H1 (cell line): ENCODE measurements at regions not wholly inside any gene's neighbourhood (a gene's known extent, or its start where the extent isn't known, plus 50 kb on each side); places are given as distances from the start of the nearest gene placed in this dataset.

Source experiments
- CTCF ChIA-PET: fragments of 300-600 bp; sonication (Branson Sonifier 250); formaldehyde crosslinking; loops from one replicate; lab custom pipeline; 2021; ENCODE audit not compliant: partially characterized antibody; lab: Charles Lee
- POLR2A ChIA-PET: fragments of 300-600 bp; sonication (Branson Sonifier 250); formaldehyde crosslinking; loops from one replicate; lab custom pipeline; 2021; ENCODE audit warnings: inconsistent platforms; ENCODE audit not compliant: partially characterized antibody; lab: Charles Lee
- DNase-seq, 2 experiments: peaks; one replicate each; pipeline versions ENCODE4 v3.0.0 to v3.0.0-alpha.2; 2010 to 2022; ENCODE audit warnings: low spot score in 2 of 2, low read depth in 1 of 2, mixed read lengths in 1 of 2
- FAIRE-seq: peaks from 2 replicates; lab custom pipeline; 2011; peaks lifted over from hg19 to GRCh38; lab: Jason Lieb, UNC
- H2AFZ ChIP-seq: 2 replicates; pipeline ENCODE4 v1.8.1; 2012; ENCODE audit warnings: low read length, inconsistent platforms
- H2AK5ac ChIP-seq: 2 replicates; pipeline ENCODE4 v1.6.1; 2013; ENCODE audit warnings: low read depth, low read length
- H2BK120ac ChIP-seq: replicated peaks from 2 replicates; pipeline ENCODE3; 2013; ENCODE audit warnings: low read depth, low read length, inconsistent platforms
- H2BK12ac ChIP-seq: 2 replicates; pipeline ENCODE4 v1.6.1; 2013; ENCODE audit warnings: low read depth, low read length
- H2BK15ac ChIP-seq: 2 replicates; pipeline ENCODE4 v1.6.1; 2013; ENCODE audit warnings: low read length
- H2BK20ac ChIP-seq: 2 replicates; pipeline ENCODE4 v1.6.1; 2013; ENCODE audit warnings: low read length
- H2BK5ac ChIP-seq: 2 replicates; pipeline ENCODE4 v1.6.1; 2013; ENCODE audit warnings: low read depth, low read length
- H3K14ac ChIP-seq: 2 replicates; pipeline ENCODE4 v1.6.1; 2013; ENCODE audit warnings: inconsistent platforms; ENCODE audit not compliant: insufficient read length
- H3K18ac ChIP-seq: 2 replicates; pipeline ENCODE4 v1.6.1; 2013; ENCODE audit warnings: low read length; ENCODE audit errors: extremely low read depth
- H3K23ac ChIP-seq: 2 replicates; pipeline ENCODE4 v1.6.1; 2013; ENCODE audit warnings: inconsistent platforms; ENCODE audit not compliant: insufficient read length
- H3K23me2 ChIP-seq: 2 replicates; pipeline ENCODE4 v1.6.1; 2013; ENCODE audit warnings: low read depth, low read length
- H3K27ac ChIP-seq: 2 replicates; pipeline ENCODE4 v1.6.1; 2011; ENCODE audit warnings: low read depth, low read length, inconsistent platforms
- H3K27me3 ChIP-seq, 4 experiments: replicated peaks in 1 of 4; 1 replicate in 1 of 4; 2 replicates in 3 of 4; pipeline versions ENCODE4 v1.6.1 to v1.8.1; 2011 to 2013; ENCODE audit warnings: low read length in 3 of 4, mild to moderate bottlenecking in 3 of 4, inconsistent platforms in 2 of 4, mixed read lengths in 2 of 4, moderate library complexity in 1 of 4; ENCODE audit not compliant: control insufficient read depth in 3 of 4, insufficient read depth in 3 of 4; ENCODE audit errors: extremely low read depth in 1 of 4
- H3K36me3 ChIP-seq, 4 experiments: 2 replicates each; pipeline versions ENCODE4 v1.6.1 to v1.8.1; 2011 to 2013; ENCODE audit warnings: mild to moderate bottlenecking in 4 of 4, low read length in 3 of 4, moderate library complexity in 2 of 4, control low read depth in 1 of 4, inconsistent platforms in 1 of 4; ENCODE audit not compliant: insufficient read depth in 4 of 4, control insufficient read depth in 2 of 4
- H3K4ac ChIP-seq: replicated peaks from 2 replicates; pipeline ENCODE3; 2013; ENCODE audit warnings: low read length, low read depth, mixed read lengths, inconsistent platforms; ENCODE audit not compliant: insufficient read length
- H3K4me1 ChIP-seq, 4 experiments: replicated peaks in 1 of 4; 1 replicate in 1 of 4; 2 replicates in 3 of 4; pipeline versions ENCODE4 v1.6.1 to v1.8.1; 2011 to 2013; ENCODE audit warnings: low read length in 3 of 4, inconsistent platforms in 2 of 4, mixed read lengths in 1 of 4; ENCODE audit not compliant: insufficient read depth in 4 of 4, control insufficient read depth in 3 of 4
- H3K4me2 ChIP-seq, 2 experiments: 2 replicates each; pipeline versions ENCODE4 v1.6.1 to v1.8.1; 2011 to 2013; ENCODE audit warnings: low read depth in 2 of 2, low read length in 2 of 2, control low read depth in 1 of 2, inconsistent platforms in 1 of 2, mild to moderate bottlenecking in 1 of 2; ENCODE audit not compliant: insufficient read depth in 1 of 2
- H3K4me3 ChIP-seq, 4 experiments: fragments of 200-600, 300-600 bp in 1 of 4; sonication (generic), shearing (Covaris generic), sonication (Bioruptor Twin) in 1 of 4; 2 replicates each; pipeline versions ENCODE4 v1.5.1 to v1.8.1; 2011 to 2016; ENCODE audit warnings: low read length in 4 of 4, low read depth in 3 of 4, control low read depth in 2 of 4, inconsistent platforms in 2 of 4, mild to moderate bottlenecking in 2 of 4, mixed read lengths in 1 of 4, moderate library complexity in 1 of 4; ENCODE audit not compliant: insufficient read depth in 2 of 4; ENCODE audit errors: extremely low read depth in 1 of 4
- H3K56ac ChIP-seq: replicated peaks from 2 replicates; pipeline ENCODE3; 2013; ENCODE audit warnings: low read depth, mild to moderate bottlenecking, mixed read lengths, low read length, inconsistent platforms; ENCODE audit not compliant: insufficient read length
- H3K79me1 ChIP-seq: 2 replicates; pipeline ENCODE4 v1.6.1; 2013; ENCODE audit warnings: low read depth, low read length, control low read depth
- H3K79me2 ChIP-seq, 2 experiments: 2 replicates each; pipeline versions ENCODE4 v1.6.1 to v1.8.1; 2012 to 2013; ENCODE audit warnings: low read length in 2 of 2, mild to moderate bottlenecking in 2 of 2, inconsistent platforms in 1 of 2; ENCODE audit not compliant: insufficient read depth in 2 of 2, control insufficient read depth in 1 of 2
- H3K9ac ChIP-seq, 4 experiments: replicated peaks in 1 of 4; 1 replicate in 1 of 4; 2 replicates in 3 of 4; pipeline versions ENCODE4 v1.6.1 to v1.8.1; 2011 to 2013; ENCODE audit warnings: low read depth in 3 of 4, low read length in 3 of 4, control low read depth in 2 of 4, mild to moderate bottlenecking in 2 of 4, moderate library complexity in 2 of 4, inconsistent platforms in 1 of 4; ENCODE audit errors: extremely low read depth in 1 of 4
- H3K9me3 ChIP-seq, 2 experiments: 2 replicates each; pipeline versions ENCODE4 v1.6.1 to v1.8.1; 2012 to 2013; ENCODE audit warnings: mild to moderate bottlenecking in 2 of 2, moderate library complexity in 2 of 2, control low read depth in 1 of 2, inconsistent platforms in 1 of 2, low read depth in 1 of 2, low read length in 1 of 2, mixed read lengths in 1 of 2; ENCODE audit not compliant: insufficient read depth in 2 of 2
- H4K20me1 ChIP-seq, 2 experiments: replicated peaks in 1 of 2; 2 replicates each; pipeline versions ENCODE3 to v1.8.1; 2011 to 2013; ENCODE audit warnings: inconsistent platforms in 2 of 2, low read length in 2 of 2, mild to moderate bottlenecking in 1 of 2; ENCODE audit not compliant: insufficient read depth in 2 of 2, control insufficient read depth in 1 of 2
- H4K5ac ChIP-seq: 2 replicates; pipeline ENCODE4 v1.6.1; 2013; ENCODE audit warnings: low read length, low read depth, mixed read lengths, inconsistent platforms; ENCODE audit not compliant: insufficient read length
- H4K8ac ChIP-seq: 2 replicates; pipeline ENCODE4 v1.8.0; 2013; ENCODE audit warnings: mild to moderate bottlenecking, moderate library complexity, low read length, inconsistent platforms; ENCODE audit not compliant: insufficient read depth; ENCODE audit errors: extremely low read depth
- H4K91ac ChIP-seq: replicated peaks from 2 replicates; pipeline ENCODE3; 2013; ENCODE audit warnings: low read length, mixed read lengths, inconsistent platforms; ENCODE audit not compliant: insufficient read length
- ASH2L ChIP-seq: fragments of 200-600, 300-600 bp; sonication (generic); IDR thresholded peaks from one replicate; pipeline ENCODE4 v1.7.1; 2017; ENCODE audit warnings: low read length
- BACH1 ChIP-seq: IDR thresholded peaks from 2 replicates; pipeline ENCODE4 v1.6.1; 2012; ENCODE audit warnings: low read length, improper control_type of control experiment
- CBX8 ChIP-seq: fragments of 300-800, 300-1000 bp; sonication (generic); IDR thresholded peaks from 2 replicates; pipeline ENCODE4 v1.7.1; 2016; ENCODE audit warnings: low read depth, low read length, borderline replicate concordance
- CEBPB ChIP-seq: IDR thresholded peaks from 2 replicates; pipeline ENCODE4 v1.6.1; 2012; ENCODE audit warnings: low read depth, low read length
- EP300 ChIP-seq, 2 experiments: IDR thresholded peaks; 1 replicate in 1 of 2; 2 replicates in 1 of 2; pipeline ENCODE4 v1.6.1; 2011 to 2012; ENCODE audit warnings: low read depth in 2 of 2, low read length in 2 of 2, mild to moderate bottlenecking in 2 of 2, borderline replicate concordance in 1 of 2, inconsistent platforms in 1 of 2, moderate library complexity in 1 of 2
- FOSL1 ChIP-seq: IDR thresholded peaks from 2 replicates; pipeline ENCODE4 v1.6.1; 2011; ENCODE audit warnings: mild to moderate bottlenecking, low read depth, low read length, moderate library complexity; ENCODE audit not compliant: insufficient read depth
- HDAC2 ChIP-seq, 2 experiments: fragments of 300-600 bp in 1 of 2; sonication (generic) in 1 of 2; IDR thresholded peaks; 2 replicates each; pipeline ENCODE4 v1.6.1; 2011 to 2012; ENCODE audit warnings: low read depth in 2 of 2, low read length in 2 of 2, mild to moderate bottlenecking in 2 of 2, moderate library complexity in 2 of 2, borderline replicate concordance in 1 of 2, inconsistent platforms in 1 of 2
- JUN ChIP-seq: IDR thresholded peaks from 2 replicates; pipeline ENCODE4 v1.6.1; 2011; ENCODE audit warnings: low read depth, mild to moderate bottlenecking, improper control_type of control experiment, low read length
- KDM5A ChIP-seq: fragments of 200-600 bp; IDR thresholded peaks from 2 replicates; pipeline ENCODE4 v1.7.1; 2012; ENCODE audit warnings: mild to moderate bottlenecking, low read length, inconsistent platforms, mixed read lengths
- NANOG ChIP-seq: IDR thresholded peaks from 2 replicates; pipeline ENCODE4 v1.6.1; 2011; ENCODE audit warnings: low read length, low read depth, mild to moderate bottlenecking, inconsistent platforms; ENCODE audit not compliant: insufficient read depth, poor library complexity, severe bottlenecking
- TEAD4 ChIP-seq: IDR thresholded peaks from 2 replicates; pipeline ENCODE4 v1.6.1; 2012; ENCODE audit warnings: low read depth, low read length, inconsistent platforms, mixed read lengths
- YY1 ChIP-seq: IDR thresholded peaks from 2 replicates; pipeline ENCODE4 v1.6.1; 2011; ENCODE audit warnings: low read depth, mild to moderate bottlenecking, low read length
- WGBS, 2 experiments: shearing (Covaris generic) in 1 of 2; methylation state at CpG; one replicate each; pipeline versions ENCODE4 v1.1.6 to v1.1.7; 2013 to 2015; ENCODE audit warnings: low lambda C conversion rate in 2 of 2, mixed read lengths in 2 of 2, inconsistent platforms in 1 of 2, low coverage in 1 of 2, missing lambda C conversion rate in 1 of 2; ENCODE audit not compliant: insufficient replicate concordance in 2 of 2, insufficient coverage in 1 of 2, insufficient read length in 1 of 2; ENCODE audit errors: extremely low coverage in 1 of 2, missing lambda C conversion rate in 1 of 2; 5-methylcytosine and 5-hydroxymethylcytosine counted together

DNA sequence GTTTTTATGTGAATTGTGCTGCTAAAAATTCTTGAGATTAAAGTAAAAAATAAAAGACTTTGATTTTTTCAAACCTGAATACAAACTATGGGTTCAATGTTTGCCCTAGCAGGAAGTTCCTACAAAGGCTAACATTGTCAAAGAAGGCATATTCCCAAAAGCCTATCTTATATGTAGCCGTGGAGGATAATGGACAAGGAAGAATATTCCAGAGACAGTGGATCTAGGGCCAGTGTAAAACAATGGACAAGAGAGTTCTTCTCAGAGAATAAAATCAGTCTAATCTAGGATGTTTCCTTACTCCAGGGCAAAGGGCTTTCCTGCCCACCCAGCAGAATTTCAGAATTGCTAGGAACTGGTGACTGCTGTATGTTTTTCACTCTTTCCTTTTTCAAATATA lies 359.2 kb upstream of the ATP2B1 start:
- H2BK12ac ChIP-seq = no peak overlapping the region
- 95% methylated on average over 1 of the region's 1 CpG; no CpG with 5 or more reads in 1 of the 2 experiments for WGBS, 2 experiments
- no peak for TF ChIP-seq YY1
- no peak for TF ChIP-seq CEBPB
- no peak for TF ChIP-seq FOSL1
- no peak for TF ChIP-seq HDAC2 (IDR thresholded peaks at IDR 0.05; ENCODE audit: borderline replicate concordance in 1 of 2, low read depth in 2 of 2, low read length in 2 of 2)
- no peak for TF ChIP-seq BACH1
- TF ChIP-seq JUN = no peak
- no peak for TF ChIP-seq TEAD4
- no peak for TF ChIP-seq CBX8
- no peak for TF ChIP-seq KDM5A
- TF ChIP-seq ASH2L = no peak
- no peak for TF ChIP-seq EP300 (IDR thresholded peaks at IDR 0.05; ENCODE audit: borderline replicate concordance in 1 of 2, low read depth in 2 of 2, low read length in 2 of 2)
- no peak for TF ChIP-seq NANOG

More for the DNA sequence above, 359.2 kb upstream of the ATP2B1 start:
- H3K23ac ChIP-seq = no peak overlapping the region
- POLR2A ChIA-PET = no interaction called here
- CTCF ChIA-PET = interaction anchor here (1.6 kb wide), 1 partner anchor 8 kb away, joined by 3 read pairs; no protein-coding TSS in a partner anchor
- H4K20me1 ChIP-seq = no peaks in the 10 kb centered on the region
- no peak overlapping the region for H3K4me2 ChIP-seq
- FAIRE-seq = no peak
- no peak overlapping the region for H3K4ac ChIP-seq
- no peak overlapping the region for H2BK15ac ChIP-seq
- H3K27me3 ChIP-seq = no peaks in the 10 kb centered on the region
- DNase-seq = no peak
- H4K91ac ChIP-seq = no peak overlapping the region
- no peak overlapping the region for H2AK5ac ChIP-seq
- H3K23me2 ChIP-seq = no peaks in the 10 kb centered on the region; the same call in 1 of the 2 replicates
- no peak overlapping the region for H3K4me3 ChIP-seq
- no peak overlapping the region for H2BK120ac ChIP-seq
- no peak overlapping the region for H3K27ac ChIP-seq
- H3K79me2 ChIP-seq = no peaks in the 10 kb centered on the region
- H3K9me3 ChIP-seq = no peaks in the 10 kb centered on the region
- no peaks in the 10 kb centered on the region for H3K79me1 ChIP-seq
- H2BK20ac ChIP-seq = no peak overlapping the region
- H4K8ac ChIP-seq = no peak overlapping the region
- no peak overlapping the region for H2AFZ ChIP-seq
- H3K9ac ChIP-seq = no peak overlapping the region
- H3K36me3 ChIP-seq = no peaks in the 10 kb centered on the region
- no peak overlapping the region for H3K56ac ChIP-seq
- no peak overlapping the region for H4K5ac ChIP-seq
- no peak overlapping the region for H2BK5ac ChIP-seq
- no peaks in the 10 kb centered on the region for H3K4me1 ChIP-seq
- H3K14ac ChIP-seq = no peak overlapping the region
- no peak overlapping the region for H3K18ac ChIP-seq
